ENCODE measurements at regions not wholly inside any gene's neighbourhood (a gene's known extent, or its start where the extent isn't known, plus 50 kb on each side); places are given as distances from the start of the nearest gene placed in this dataset.

- peaks cover 2% of the 10 kb centered on the region; the same call in 1 of the 2 replicates for H3K27me3 Mint-ChIP-seq (ENCODE audit: low read depth)
- POLR2A ChIA-PET = no interaction called here
- H3K36me3 Mint-ChIP-seq = no peaks in the 10 kb centered on the region
- CTCF ChIA-PET = no interaction called here
- TF ChIP-seq MAX (CRISPR knock-in tag; IDR thresholded peaks at IDR 0.05) (no peak), JAZF1 (CRISPR knock-in tag; IDR thresholded peaks at IDR 0.05) (no peak), HMGXB4 (CRISPR knock-in tag; IDR thresholded peaks at IDR 0.05) (no peak), ZNF423 (CRISPR knock-in tag; IDR thresholded peaks at IDR 0.05) (no peak), FOXK1 (CRISPR knock-in tag; IDR thresholded peaks at IDR 0.05) (no peak), ZNF263 (CRISPR knock-in tag; IDR thresholded peaks at IDR 0.05; ENCODE audit: low read depth) (no peak), GTF2I (CRISPR knock-in tag; conservative IDR thresholded peaks at IDR 0.05) (no peak), ZNF671 (CRISPR knock-in tag; IDR thresholded peaks at IDR 0.05) (no peak), NR3C1 (CRISPR knock-in tag; conservative IDR thresholded peaks at IDR 0.05; ENCODE audit: low read depth) (no peak), ERG (CRISPR knock-in tag; IDR thresholded peaks at IDR 0.05) (no peak), FOXP4 (CRISPR knock-in tag; IDR thresholded peaks at IDR 0.05) (no peak), CTCF (IDR thresholded peaks at IDR 0.05) (no peak), ZNF396 (CRISPR knock-in tag; IDR thresholded peaks at IDR 0.05; ENCODE audit: borderline replicate concordance) (no peak)
- TF ChIP-seq, protein P1, sequence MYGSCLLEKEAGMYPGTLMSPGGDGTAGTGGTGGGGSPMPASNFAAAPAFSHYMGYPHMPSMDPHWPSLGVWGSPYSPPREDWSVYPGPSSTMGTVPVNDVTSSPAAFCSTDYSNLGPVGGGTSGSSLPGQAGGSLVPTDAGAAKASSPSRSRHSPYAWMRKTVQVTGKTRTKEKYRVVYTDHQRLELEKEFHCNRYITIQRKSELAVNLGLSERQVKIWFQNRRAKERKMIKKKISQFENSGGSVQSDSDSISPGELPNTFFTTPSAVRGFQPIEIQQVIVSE (CRISPR knock-in tag; IDR thresholded peaks at IDR 0.05; ENCODE audit: borderline replicate concordance) = no peak
- DNase-seq (ENCODE audit: low spot score) (no peak), ATAC-seq (no peak)
- H3K9me3 Mint-ChIP-seq = no peaks in the 10 kb centered on the region
- H3K4me1 Mint-ChIP-seq = peaks cover 12% of the 10 kb centered on the region
- no peak overlapping the region for H3K27ac Mint-ChIP-seq
- H3K4me3 Mint-ChIP-seq = no peak overlapping the region
Observed at GRCh38 chr9:10928372-10928771, 315.6 kb upstream of the PTPRD start.

GRCh38 chr9:10930081-10930480 is 317.3 kb upstream of the PTPRD start:
- CTCF ChIA-PET = no interaction called here
- Mint-ChIP-seq H3K27me3 (ENCODE audit: low read depth) (no peaks in the 10 kb centered on the region), H3K4me3 (no peak overlapping the region), H3K27ac (no peak overlapping the region), H3K36me3 (no peaks in the 10 kb centered on the region), H3K9me3 (no peaks in the 10 kb centered on the region), H3K4me1 (no peaks in the 10 kb centered on the region)
- no peak for TF ChIP-seq E2F4 (CRISPR knock-in tag; IDR thresholded peaks at IDR 0.05; ENCODE audit: borderline replicate concordance, low read depth)
- ATAC-seq (no peak), DNase-seq (ENCODE audit: low spot score) (no peak)
- POLR2A ChIA-PET = interaction anchor here (0.6 kb wide), 1 partner anchor 11 kb away, joined by 4 read pairs; no protein-coding TSS in a partner anchor
